ENCODE measurements at regions not wholly inside any gene's neighbourhood (a gene's known extent, or its start where the extent isn't known, plus 50 kb on each side); places are given as distances from the start of the nearest gene placed in this dataset.
A peak's percentile ranks its signal among the peaks of the same experiment; 100 is the strongest.

DNA sequence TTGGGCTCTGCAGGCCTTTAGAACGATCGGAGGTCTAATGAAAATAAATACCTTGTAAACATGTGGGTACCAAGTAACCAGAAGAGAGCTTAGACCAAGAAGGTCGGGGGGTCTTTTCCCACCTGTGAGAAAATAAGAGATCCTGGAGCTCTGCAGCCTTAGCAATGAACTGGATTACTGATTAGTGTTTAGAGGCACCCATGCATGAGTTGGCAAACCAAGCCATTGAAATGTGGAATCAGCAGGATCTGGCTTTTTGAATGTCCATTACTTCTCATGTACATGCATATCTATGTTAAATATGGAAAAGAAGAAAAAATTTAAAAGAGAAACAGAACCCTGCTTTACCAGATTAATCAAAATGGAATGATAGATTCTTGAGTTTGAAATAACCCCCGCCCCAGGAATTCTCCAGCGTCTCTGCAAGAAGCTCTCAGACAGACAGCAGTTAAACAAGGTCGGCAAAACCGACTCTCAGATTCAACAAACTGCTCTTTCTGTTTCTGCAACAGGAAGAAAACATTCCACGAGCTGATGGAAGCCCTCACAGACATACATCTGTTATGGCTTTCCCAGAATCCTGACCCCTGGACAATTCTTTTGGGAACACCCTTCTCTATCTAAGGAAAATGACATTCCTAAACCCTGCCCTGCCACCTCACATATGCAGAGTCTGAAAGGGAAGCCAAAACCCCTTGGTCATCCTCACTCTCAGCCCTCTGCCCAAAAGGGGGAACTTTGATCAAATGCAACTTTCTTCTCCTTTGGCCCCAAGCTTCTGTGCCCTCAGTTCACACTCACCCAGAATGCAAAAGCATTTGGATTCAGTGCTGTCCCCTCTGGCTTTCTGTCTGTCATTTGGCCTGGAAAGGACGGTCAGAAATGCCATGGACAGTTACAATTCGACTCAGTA is 78.7 kb upstream of the EN2 start:
- ATAC-seq: no peak
- TF ChIP-seq ARNTL (CRISPR knock-in tag; IDR thresholded peaks at IDR 0.05; ENCODE audit: borderline replicate concordance, low read depth): no peak
- TF ChIP-seq SNAI2 (CRISPR knock-in tag; IDR thresholded peaks at IDR 0.05): no peak
- TF ChIP-seq ISL1 (CRISPR knock-in tag; IDR thresholded peaks at IDR 0.05): no peak
- no peak for TF ChIP-seq ZFP3 (CRISPR knock-in tag; IDR thresholded peaks at IDR 0.05)
- TF ChIP-seq CSRNP3 (CRISPR knock-in tag; IDR thresholded peaks at IDR 0.05): no peak
- TF ChIP-seq ZFP30 (CRISPR knock-in tag; IDR thresholded peaks at IDR 0.05): no peak

DNA sequence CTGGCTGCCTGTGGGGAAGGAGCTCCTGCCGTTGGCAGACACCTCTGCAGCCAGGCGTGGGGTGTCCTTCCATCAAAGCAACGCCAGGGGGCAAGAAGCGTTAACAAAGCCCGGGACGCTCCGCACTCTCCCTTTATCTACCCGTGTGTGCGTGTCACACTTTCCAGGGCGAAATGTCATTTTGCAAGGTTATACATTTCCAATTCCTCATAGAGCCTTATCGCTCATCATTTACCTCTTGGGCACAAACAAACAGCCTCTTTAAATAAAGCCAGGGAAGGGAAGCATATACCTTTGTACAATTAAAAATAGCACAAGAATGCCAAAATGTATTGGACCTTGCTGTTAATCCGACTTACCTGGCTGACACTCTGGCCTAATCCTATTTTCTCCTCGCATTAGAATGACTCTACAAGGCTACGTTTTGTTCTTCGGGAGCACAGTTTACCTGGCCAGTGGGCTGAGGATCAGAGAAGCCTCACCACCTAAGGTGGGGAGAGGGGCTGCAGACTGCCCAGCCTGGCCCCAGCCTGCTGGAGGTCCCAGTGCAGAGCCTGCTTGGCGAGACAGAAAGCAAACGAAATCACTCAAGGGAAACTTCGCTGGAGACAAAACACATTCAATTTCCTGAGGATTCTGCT is 77.6 kb upstream of the EN2 start:
- TF ChIP-seq SNAI2 (CRISPR knock-in tag; IDR thresholded peaks at IDR 0.05) (no peak), RARB (CRISPR knock-in tag; IDR thresholded peaks at IDR 0.05) (no peak), OSR1 (CRISPR knock-in tag; IDR thresholded peaks at IDR 0.05) (no peak), ARNTL (CRISPR knock-in tag; IDR thresholded peaks at IDR 0.05; ENCODE audit: borderline replicate concordance, low read depth) (no peak), ZNF70 (CRISPR knock-in tag; IDR thresholded peaks at IDR 0.05) (no peak), BACH2 (CRISPR knock-in tag; IDR thresholded peaks at IDR 0.05; ENCODE audit: borderline replicate concordance) (no peak), PPARA (CRISPR knock-in tag; IDR thresholded peaks at IDR 0.05; ENCODE audit: borderline replicate concordance) (no peak), POU6F1 (CRISPR knock-in tag; IDR thresholded peaks at IDR 0.05; ENCODE audit: borderline replicate concordance, low read depth) (no peak), TCF4 (CRISPR knock-in tag; IDR thresholded peaks at IDR 0.05; ENCODE audit: borderline replicate concordance) (no peak), CSDC2 (CRISPR knock-in tag; IDR thresholded peaks at IDR 0.05) (no peak), ZFP3 (CRISPR knock-in tag; IDR thresholded peaks at IDR 0.05) (no peak), ESRRG (CRISPR knock-in tag; IDR thresholded peaks at IDR 0.05) (no peak), ZNF565 (CRISPR knock-in tag; conservative IDR thresholded peaks at IDR 0.05; ENCODE audit: low read depth) (no peak), GLIS3 (CRISPR knock-in tag; IDR thresholded peaks at IDR 0.05) (no peak), ISL1 (CRISPR knock-in tag; IDR thresholded peaks at IDR 0.05) (no peak), TOX (CRISPR knock-in tag; IDR thresholded peaks at IDR 0.05; ENCODE audit: borderline replicate concordance) (no peak), TSHZ2 (CRISPR knock-in tag; IDR thresholded peaks at IDR 0.05) (no peak), CREB5 (CRISPR knock-in tag; IDR thresholded peaks at IDR 0.05; ENCODE audit: low read depth) (no peak)
- TF ChIP-seq, protein P1, sequence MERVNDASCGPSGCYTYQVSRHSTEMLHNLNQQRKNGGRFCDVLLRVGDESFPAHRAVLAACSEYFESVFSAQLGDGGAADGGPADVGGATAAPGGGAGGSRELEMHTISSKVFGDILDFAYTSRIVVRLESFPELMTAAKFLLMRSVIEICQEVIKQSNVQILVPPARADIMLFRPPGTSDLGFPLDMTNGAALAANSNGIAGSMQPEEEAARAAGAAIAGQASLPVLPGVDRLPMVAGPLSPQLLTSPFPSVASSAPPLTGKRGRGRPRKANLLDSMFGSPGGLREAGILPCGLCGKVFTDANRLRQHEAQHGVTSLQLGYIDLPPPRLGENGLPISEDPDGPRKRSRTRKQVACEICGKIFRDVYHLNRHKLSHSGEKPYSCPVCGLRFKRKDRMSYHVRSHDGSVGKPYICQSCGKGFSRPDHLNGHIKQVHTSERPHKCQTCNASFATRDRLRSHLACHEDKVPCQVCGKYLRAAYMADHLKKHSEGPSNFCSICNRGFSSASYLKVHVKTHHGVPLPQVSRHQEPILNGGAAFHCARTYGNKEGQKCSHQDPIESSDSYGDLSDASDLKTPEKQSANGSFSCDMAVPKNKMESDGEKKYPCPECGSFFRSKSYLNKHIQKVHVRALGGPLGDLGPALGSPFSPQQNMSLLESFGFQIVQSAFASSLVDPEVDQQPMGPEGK (CRISPR knock-in tag; IDR thresholded peaks at IDR 0.05; ENCODE audit: borderline replicate concordance): no peak

More for the DNA sequence above, 77.6 kb upstream of the EN2 start:
- peak; percentile 89 for ATAC-seq
